GM21526 (cell line): ENCODE measurements at regions not wholly inside any gene's neighbourhood (a gene's known extent, or its start where the extent isn't known, plus 50 kb on each side); places are given as distances from the start of the nearest gene placed in this dataset.
"Not testable (repeated sequence)": the region's sequence is repeated elsewhere in the genome, so short reads cannot be mapped to it uniquely, and the experiment has no call there.

ENCODE experiments used
- ATAC-seq: cut with Tn5 transposase; IDR thresholded peaks from one replicate; pipeline ENCODE4 v1.9.1; 2021; ENCODE audit warnings: moderate library complexity; ENCODE audit not compliant: unreplicated experiment, low FRiP score

DNA sequence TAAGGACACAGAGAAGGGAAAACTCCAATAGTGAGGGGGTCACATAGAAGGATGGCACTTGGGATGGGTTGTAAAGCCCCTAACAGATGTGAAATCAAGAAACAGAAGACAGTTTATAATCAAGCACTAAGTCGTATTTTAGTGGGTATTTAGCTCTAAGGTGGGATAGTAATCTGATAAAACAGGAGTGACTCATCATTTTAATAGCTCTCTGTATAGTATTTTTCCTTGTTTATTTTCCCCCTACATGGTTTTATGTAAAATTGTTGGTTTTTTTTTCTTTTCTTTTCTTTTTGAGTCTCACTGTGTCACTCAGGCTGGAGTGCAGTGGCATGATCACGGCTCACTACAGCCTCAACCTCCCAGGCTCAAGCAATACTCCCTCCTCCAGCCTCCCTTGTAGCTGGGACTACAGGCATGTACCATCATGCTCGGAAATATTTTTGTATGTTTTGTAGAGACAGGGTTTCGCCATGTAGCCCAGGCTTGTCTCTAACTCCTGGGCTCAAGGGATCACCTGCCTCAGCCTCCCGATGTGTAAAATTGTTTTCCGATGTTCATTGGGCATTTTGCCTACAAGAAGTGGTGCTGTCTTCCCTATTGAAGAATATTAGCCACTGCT is 142.6 kb upstream of the SERPINE2 start:
- ATAC-seq: no peak

DNA sequence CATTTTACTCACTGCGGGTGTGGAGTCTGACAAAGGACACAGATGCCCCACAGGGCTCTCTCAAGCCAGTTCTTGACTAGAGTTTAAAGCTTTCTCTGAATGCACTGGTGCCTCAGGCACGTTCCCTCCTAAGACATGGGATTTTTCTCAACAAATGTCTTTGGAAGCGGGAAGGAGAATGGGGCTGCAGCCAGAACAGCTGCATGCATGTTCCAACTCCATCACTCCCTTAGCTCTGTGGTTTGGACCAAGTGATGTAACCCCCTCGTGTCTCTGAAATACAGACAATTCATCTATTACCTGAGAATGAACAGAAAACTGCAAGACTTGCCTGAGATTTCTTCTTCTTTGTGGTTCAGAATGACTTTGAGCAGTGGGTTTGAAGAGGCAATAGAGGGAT is 141.7 kb upstream of the SERPINE2 start:
- ATAC-seq: no peak

DNA sequence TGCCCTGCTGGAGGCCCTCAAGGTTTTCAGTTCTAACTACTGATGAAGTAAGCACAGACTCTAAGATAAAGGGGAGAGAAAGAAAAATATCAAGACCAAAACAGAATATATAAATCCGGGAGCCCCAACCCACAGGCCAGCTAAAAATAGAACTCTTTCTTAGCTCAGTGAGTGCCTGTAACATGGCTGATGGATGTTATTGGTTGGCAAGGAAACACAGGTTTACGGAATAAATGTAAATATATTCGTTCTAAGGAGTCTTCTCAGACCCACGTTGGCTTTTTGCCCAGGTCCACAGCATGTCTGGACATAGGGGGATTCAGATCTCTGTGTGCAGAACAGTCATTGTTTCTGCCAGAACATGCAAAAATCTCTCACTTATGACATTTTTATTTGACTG is 139.0 kb upstream of the SERPINE2 start:
- no peak for ATAC-seq

DNA sequence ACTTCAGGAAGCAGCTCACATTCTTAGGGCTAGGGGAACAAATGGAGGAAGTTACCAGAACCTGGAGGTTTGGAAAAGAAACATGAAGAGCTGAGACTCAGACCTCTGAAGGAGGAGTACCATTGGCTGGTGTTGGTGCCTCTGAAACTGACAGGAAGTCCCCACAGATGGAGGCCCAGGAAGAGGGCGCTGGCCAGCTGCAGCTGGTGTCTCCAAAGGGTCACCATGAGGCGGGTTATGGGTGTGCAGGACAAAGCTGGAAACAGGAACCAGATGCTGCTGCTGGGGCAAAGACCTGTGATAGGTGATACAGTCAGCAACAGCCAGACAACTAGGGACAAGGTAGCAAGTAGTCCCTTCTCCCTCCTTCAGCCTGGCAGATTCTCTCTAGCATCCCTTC is 136.5 kb upstream of the SERPINE2 start:
- ATAC-seq: no peak

- ATAC-seq: no peak
These were observed 135.9 kb upstream of the SERPINE2 start for GRCh38 chr2:224174990-224175389.

DNA sequence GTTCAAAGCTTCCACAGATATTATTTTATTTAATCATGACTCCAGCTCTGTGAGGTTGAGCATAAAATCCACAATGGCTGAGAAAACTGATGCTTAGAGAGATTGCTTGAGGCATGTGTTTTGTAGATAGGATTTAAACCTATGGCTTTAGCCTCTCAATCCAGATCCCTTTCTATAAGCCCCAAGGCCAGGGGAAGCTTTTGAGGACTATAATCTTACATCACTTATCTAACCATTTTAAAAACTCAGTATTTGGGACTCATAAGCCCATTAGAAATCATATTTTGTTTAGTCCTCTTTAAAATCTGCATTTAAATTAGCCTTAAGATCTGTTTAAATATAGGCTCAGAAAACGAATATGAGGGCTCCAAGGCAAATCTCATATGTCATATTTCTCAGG is 135.4 kb upstream of the SERPINE2 start:
- no peak for ATAC-seq

DNA sequence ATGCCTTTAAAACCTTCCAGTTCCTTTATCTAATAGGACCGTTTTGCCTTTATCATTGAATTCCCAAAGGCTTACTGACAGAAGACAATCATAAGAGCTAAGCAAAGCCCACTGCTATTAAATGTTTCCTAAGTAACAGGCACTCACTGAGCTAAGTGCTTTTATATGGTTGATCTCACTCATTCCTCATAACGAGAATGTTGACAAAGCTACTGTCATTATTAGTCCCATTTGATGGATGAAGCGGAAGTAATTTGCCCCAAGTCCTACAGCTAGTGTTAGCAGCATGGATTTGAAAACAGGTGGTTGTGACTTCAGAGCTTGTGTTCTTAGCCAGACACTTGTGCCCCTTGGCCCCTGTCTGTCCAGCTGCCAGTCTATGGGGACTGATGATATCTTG is 134.8 kb upstream of the SERPINE2 start:
- ATAC-seq: no peak

DNA sequence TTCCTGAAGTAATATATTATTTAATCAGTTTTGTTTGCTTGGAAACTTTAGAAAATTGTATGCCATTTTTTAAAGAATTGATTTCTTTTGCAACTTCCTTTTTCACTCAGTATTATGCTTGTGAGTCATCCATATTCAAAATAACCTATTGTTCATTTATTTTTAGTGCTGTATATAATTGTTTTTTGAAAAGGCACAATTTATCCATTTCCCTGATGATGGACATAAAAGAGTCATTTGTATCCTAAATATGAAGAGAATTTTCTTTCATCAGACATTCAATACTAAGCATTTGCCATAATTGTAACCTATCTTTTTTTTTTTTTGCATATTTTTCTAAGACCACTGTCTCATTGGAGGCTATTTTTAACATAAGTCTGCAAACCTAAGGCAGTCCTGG is 134.1 kb upstream of the SERPINE2 start:
- no peak for ATAC-seq

GRCh38 chr2:224171226-224171625 is 132.1 kb upstream of the SERPINE2 start:
- no peak for ATAC-seq

GRCh38 chr2:224169847-224170246 is 130.8 kb upstream of the SERPINE2 start:
- no peak for ATAC-seq

DNA sequence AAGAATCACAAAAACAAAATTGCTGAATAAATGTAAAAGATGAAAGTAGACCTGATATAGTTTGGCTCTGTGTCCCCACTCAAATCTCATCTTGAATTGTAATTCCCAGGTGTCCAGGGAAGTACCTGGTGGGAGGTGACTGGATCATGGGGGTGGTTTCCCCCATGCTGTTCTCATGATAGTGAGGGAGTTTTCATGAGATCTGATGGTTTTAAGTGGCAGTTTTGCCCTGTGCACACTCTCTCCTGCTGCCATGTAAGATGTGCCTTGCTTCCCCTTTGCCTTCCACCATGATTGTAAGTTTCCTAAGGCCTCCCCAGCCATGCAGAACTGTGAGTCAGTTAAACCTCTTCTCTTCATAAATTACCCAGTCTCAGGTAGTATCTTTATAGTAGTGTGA is 128.7 kb upstream of the SERPINE2 start:
- ATAC-seq: not testable (repeated sequence)

GRCh38 chr2:224166654-224167053 is 127.6 kb upstream of the SERPINE2 start:
- ATAC-seq: no peak

- ATAC-seq: no peak
These were observed 126.8 kb upstream of the SERPINE2 start for GRCh38 chr2:224165901-224166319.

GRCh38 chr2:224163566-224164307 is 124.7 kb upstream of the SERPINE2 start:
- ATAC-seq: no peak

DNA sequence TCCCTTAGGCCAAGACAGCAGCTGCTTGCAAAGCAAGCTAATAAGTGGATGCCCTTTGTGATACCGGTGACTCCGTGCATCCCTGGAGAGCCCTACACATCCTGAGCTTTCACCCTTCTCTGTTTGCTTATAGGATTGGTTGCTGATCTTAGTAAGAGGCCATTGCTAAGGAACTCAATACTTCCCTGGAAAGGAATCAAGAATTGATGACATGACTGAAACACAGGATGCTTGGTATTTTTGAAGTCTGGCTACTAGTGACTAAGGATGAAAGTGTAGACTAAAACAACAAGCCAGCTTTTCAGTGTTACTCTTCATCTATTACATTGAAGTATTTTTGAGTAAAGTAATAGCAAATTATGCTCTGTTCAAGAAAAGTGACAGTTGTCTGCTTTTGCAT is 123.0 kb upstream of the SERPINE2 start:
- no peak for ATAC-seq

- ATAC-seq: no peak
These were observed 122.6 kb upstream of the SERPINE2 start for GRCh38 chr2:224161712-224162111.

DNA sequence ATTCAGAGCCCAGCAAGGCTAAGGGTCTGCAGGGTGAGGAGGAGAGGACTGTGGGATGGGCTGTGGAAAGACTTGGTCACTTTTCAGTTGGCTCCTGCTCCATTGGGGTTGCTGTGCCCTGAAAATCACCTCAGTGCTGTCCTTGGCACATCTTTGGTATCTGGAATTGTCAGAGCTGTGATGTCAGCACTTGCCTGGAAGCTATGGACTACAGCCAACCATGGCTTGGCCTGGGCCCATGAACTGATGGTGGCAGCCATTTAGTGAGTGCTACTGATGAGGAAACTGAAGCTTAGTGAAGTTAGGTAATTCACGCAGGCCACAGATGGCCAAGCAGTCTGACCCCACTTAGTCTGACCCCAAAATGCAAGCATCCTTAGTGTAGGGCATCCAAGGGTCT is 121.8 kb upstream of the SERPINE2 start:
- ATAC-seq: no peak

GRCh38 chr2:224159345-224159928 is 120.4 kb upstream of the SERPINE2 start:
- ATAC-seq: no peak

DNA sequence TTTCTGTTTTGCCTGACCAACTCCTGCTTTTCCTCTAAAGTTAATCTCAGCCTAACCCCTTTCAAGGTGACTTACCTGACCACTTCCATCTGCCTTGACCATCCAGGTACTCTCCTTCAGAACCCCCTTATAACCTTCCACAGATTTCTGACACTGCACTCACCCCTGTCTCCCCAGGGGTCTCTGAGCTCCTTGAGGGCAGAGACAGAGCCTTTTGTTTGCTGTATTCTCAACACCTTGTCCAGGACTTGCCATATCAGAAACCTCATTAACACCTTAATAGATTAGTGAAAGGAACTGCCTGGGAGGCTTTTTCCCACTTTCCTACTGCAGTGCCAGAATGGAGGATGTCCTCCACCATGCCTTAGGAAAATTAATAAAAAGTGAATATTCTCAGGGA is 119.7 kb upstream of the SERPINE2 start:
- ATAC-seq: no peak

GRCh38 chr2:224158061-224158460 is 119.0 kb upstream of the SERPINE2 start:
- ATAC-seq: no peak

DNA sequence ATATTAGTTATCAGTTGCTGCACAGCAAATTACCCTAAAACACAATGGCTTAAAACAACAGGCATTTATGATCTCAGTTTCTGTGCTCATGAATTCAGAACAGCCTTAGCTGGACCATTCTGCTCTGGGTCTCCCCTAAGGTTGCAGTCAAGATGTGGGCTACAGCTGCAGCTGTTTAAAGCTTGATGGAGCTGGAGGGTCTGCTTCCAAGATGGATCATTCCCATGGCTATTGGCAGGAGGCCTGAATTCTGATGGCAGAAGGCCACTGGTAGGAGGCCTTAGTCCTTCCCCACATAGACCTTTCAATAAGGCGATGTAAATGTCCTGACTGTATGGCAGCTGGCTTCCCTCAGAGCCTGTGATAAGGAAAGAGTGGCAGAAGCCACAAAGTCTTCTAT is 118.6 kb upstream of the SERPINE2 start:
- no peak for ATAC-seq

GRCh38 chr2:224156436-224156835 is 117.3 kb upstream of the SERPINE2 start:
- ATAC-seq: no peak
